Stimulated activated naive CD8-positive, alpha-beta T cell treated with anti-CD3 and anti-CD28 coated beads, Interleukin-15, Interleukin-2, amounts not matched to agents 100 ng/mL and 50 ng/mL, for 24 hours (primary cell): ENCODE measurements at regions not wholly inside any gene's neighbourhood (a gene's known extent, or its start where the extent isn't known, plus 50 kb on each side); places are given as distances from the start of the nearest gene placed in this dataset.

Source experiments
- H3K27ac Mint-ChIP-seq: one replicate; pipeline ENCODE4 v1.8.0; 2021; ENCODE audit warnings: mild to moderate bottlenecking, mixed read lengths
- H3K27me3 Mint-ChIP-seq: one replicate; pipeline ENCODE4 v1.8.0; 2021; ENCODE audit warnings: mixed read lengths
- H3K36me3 Mint-ChIP-seq: one replicate; pipeline ENCODE4 v1.8.0; 2021; ENCODE audit warnings: low read depth, mixed read lengths
- H3K4me1 Mint-ChIP-seq: one replicate; pipeline ENCODE4 v1.8.0; 2021; ENCODE audit warnings: low read depth, mixed read lengths
- H3K4me3 Mint-ChIP-seq: one replicate; pipeline ENCODE4 v1.8.0; 2021; ENCODE audit warnings: mild to moderate bottlenecking, mixed read lengths
- H3K9me3 Mint-ChIP-seq: one replicate; pipeline ENCODE4 v1.8.0; 2021; ENCODE audit warnings: mixed read lengths

GRCh38 chr3:115551016-115551415, 72.3 kb upstream of the GAP43 start:
- Mint-ChIP-seq H3K27me3 (peaks cover 19% of the 10 kb centered on the region), H3K4me1 (no peaks in the 10 kb centered on the region), H3K9me3 (no peaks in the 10 kb centered on the region), H3K36me3 (no peaks in the 10 kb centered on the region), H3K4me3 (no peak overlapping the region), H3K27ac (no peak overlapping the region)

GRCh38 chr3:115552007-115552406, 71.3 kb upstream of the GAP43 start:
- H3K4me3 Mint-ChIP-seq = no peak overlapping the region
- no peaks in the 10 kb centered on the region for H3K36me3 Mint-ChIP-seq
- peaks cover 19% of the 10 kb centered on the region for H3K27me3 Mint-ChIP-seq
- no peak overlapping the region for H3K27ac Mint-ChIP-seq
- H3K9me3 Mint-ChIP-seq = no peaks in the 10 kb centered on the region
- no peaks in the 10 kb centered on the region for H3K4me1 Mint-ChIP-seq

DNA sequence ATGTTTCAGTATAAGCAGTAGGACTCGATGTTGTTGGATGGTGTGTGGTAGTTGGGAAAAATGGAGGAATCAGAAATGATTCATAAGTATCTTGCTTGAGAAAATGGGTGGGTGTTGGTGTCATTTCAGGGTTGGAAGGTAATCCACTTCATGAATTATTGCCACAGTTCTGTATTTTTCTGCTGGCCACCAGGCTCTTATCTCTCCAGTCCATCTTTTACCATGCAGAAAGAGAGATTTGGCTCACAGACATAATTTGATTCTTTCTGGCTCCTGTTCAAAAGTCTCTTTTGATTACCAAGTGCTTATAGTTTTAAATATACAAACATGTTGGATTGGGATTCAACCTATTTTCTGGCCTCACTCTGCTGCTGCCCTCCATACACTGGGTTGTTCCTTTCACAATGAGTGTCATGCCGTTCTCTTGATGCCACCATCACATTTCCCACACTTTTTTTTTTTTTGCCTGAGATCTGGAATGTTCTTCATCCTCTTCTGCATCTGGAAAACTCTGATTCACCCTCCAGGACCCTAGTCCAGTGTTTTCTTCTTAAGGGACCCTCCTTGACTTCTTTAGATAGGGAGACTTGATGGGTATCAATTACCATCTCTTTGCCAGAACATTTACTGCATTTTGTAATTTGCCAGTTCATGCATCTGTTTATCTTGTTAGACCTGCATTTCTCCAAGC, 69.4 kb upstream of the GAP43 start:
- Mint-ChIP-seq H3K36me3 (no peaks in the 10 kb centered on the region), H3K4me1 (no peaks in the 10 kb centered on the region), H3K9me3 (no peaks in the 10 kb centered on the region), H3K4me3 (no peak overlapping the region), H3K27ac (no peak overlapping the region), H3K27me3 (peaks cover 19% of the 10 kb centered on the region)

- Mint-ChIP-seq H3K27me3 (peaks cover 21% of the 10 kb centered on the region), H3K36me3 (no peaks in the 10 kb centered on the region), H3K4me1 (no peaks in the 10 kb centered on the region), H3K9me3 (no peaks in the 10 kb centered on the region), H3K4me3 (no peak overlapping the region), H3K27ac (no peak overlapping the region)
Observed at GRCh38 chr3:115554487-115554807, 68.9 kb upstream of the GAP43 start.

DNA sequence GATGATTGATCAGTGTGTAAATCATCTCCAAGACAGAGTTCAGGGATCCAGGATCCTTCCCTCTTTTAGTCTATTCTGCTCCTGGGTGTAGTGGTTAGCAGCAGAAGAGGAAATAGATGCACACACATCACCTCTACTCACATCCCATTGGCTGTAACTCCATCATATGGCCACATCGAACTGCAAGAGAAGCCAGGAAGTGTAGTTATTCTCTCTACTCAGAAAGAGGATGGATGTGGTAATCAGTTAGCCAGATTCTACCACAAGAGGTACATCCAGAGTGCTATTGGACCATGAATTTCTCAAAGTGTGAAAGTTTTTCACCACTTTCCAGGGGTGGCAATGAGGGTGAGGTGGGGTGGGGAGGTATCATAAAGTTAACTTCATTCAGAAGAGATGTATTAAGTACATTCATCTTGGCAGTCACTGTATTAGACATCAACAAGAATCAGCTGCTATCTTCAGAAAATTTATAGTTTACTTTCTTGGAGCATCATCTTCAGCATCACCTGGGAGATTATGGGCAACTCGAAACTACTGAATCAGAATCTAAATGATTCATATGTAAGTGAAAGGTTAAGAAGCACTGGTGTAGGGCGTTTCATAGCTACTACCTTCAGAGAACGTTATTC, 60.6 kb upstream of the GAP43 start:
- Mint-ChIP-seq H3K4me1 (no peaks in the 10 kb centered on the region), H3K27ac (no peak overlapping the region), H3K36me3 (no peaks in the 10 kb centered on the region), H3K27me3 (peaks cover 31% of the 10 kb centered on the region), H3K9me3 (no peaks in the 10 kb centered on the region), H3K4me3 (no peak overlapping the region)

DNA sequence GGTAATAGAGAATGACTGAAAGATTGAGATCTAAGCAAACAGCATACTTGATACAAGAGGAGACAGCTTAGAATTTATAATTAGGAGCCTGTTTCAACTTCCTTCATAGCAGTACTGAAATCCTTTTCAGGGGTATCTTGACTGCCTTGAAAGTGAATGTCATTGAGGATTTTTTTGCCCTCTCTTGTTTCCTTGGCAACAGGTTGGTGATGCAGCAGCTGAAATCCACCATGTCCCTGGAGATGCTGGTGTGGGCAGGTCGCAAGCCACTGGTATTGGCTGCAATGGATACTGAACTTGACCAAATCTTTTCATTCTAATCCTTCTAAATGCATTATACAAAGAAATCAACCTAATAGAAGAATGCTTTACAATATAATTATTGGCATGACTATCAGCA, 59.3 kb upstream of the GAP43 start:
- Mint-ChIP-seq H3K36me3 (no peaks in the 10 kb centered on the region), H3K27me3 (peaks cover 31% of the 10 kb centered on the region), H3K27ac (no peak overlapping the region), H3K9me3 (no peaks in the 10 kb centered on the region), H3K4me1 (no peaks in the 10 kb centered on the region), H3K4me3 (no peak overlapping the region)

DNA sequence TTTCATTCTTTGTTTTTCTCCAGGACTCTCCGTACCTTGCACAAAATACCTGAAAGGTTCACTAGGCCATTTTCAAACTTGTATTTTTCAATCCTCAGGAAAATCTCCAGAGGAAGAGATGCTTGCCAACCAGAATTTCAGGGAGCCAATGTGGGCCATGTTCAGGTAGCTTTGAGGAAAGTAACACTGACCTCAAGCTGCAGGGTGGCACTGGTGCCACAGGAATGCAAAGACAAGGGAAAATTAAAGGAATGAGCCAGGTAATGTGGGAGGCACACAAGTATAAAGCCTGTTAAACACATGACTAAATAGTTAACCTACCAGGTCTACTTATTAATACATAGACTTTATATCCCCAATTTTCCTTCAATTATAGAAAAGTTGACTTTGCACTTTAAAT, 51.9 kb upstream of the GAP43 start:
- Mint-ChIP-seq H3K4me1 (no peaks in the 10 kb centered on the region), H3K27me3 (peaks cover 3% of the 10 kb centered on the region), H3K4me3 (no peak overlapping the region), H3K9me3 (no peaks in the 10 kb centered on the region), H3K27ac (no peak overlapping the region), H3K36me3 (no peaks in the 10 kb centered on the region)
